HEK293 (cell line): ENCODE measurements at regions not wholly inside any gene's neighbourhood (a gene's known extent, or its start where the extent isn't known, plus 50 kb on each side); places are given as distances from the start of the nearest gene placed in this dataset.

Experiments
- CTCF ChIA-PET: fragments of 350-600 bp; formaldehyde crosslinking; extraction: SDS; loops from one replicate; lab custom pipeline; 2021; ENCODE audit warnings: antibody characterized with exemption; lab: Yijun Ruan, JAX
- POLR2A ChIA-PET: fragments of 300-600 bp; formaldehyde crosslinking; extraction: SDS; loops from one replicate; lab custom pipeline; 2020; ENCODE audit warnings: antibody characterized with exemption, inconsistent platforms; lab: Yijun Ruan, JAX
- H3K27ac ChIP-seq: fragments of 200-500 bp; sonication (Bioruptor generic); 2 replicates; pipeline ENCODE4 v1.5.1; 2014; ENCODE audit warnings: low read depth, low read length, control low read depth, inconsistent platforms; ENCODE audit errors: extremely low read depth
- H3K36me3 ChIP-seq, 2 experiments: fragments of 200-500 bp in 1 of 2; sonication (Bioruptor generic) in 1 of 2; 1 replicate in 1 of 2; 2 replicates in 1 of 2; pipeline ENCODE4 v1.5.1; 2014 to 2017; ENCODE audit warnings: inconsistent platforms in 2 of 2, low read length in 2 of 2; ENCODE audit not compliant: control insufficient read depth in 2 of 2, insufficient read depth in 1 of 2
- H3K4me1 ChIP-seq: fragments of 200-500 bp; sonication (Bioruptor generic); 2 replicates; pipeline ENCODE4 v1.5.1; 2014; ENCODE audit warnings: mild to moderate bottlenecking, low read length, inconsistent platforms; ENCODE audit not compliant: control insufficient read depth, insufficient read depth
- H3K4me3 ChIP-seq: 2 replicates; pipeline ENCODE4 v1.5.1; 2011; ENCODE audit warnings: low read depth, mild to moderate bottlenecking, control low read depth, low read length, moderate library complexity
- H3K9me3 ChIP-seq: fragments of 200-500 bp; sonication (Bioruptor generic); 2 replicates; pipeline ENCODE4 v1.5.1; 2014; ENCODE audit warnings: low read depth, low read length, inconsistent platforms; ENCODE audit not compliant: control insufficient read depth, insufficient read depth
- KLF8 ChIP-seq: fragments of 450-650 bp; formaldehyde crosslinking; IDR thresholded peaks from 2 replicates; pipeline ENCODE4 v1.5.1; 2016; ENCODE audit warnings: missing biosample characterization, missing genetic modification characterization
- MEIS1 ChIP-seq: sonication (generic); formaldehyde crosslinking; IDR thresholded peaks from 2 replicates; pipeline ENCODE4 v1.8.1; 2022; ENCODE audit warnings: missing genetic modification reagents, mild to moderate bottlenecking, borderline replicate concordance
- ZFP41 ChIP-seq: fragments of 450-650 bp; formaldehyde crosslinking; IDR thresholded peaks from 2 replicates; pipeline ENCODE4 v1.5.1; 2016; ENCODE audit warnings: missing biosample characterization, missing genetic modification characterization, borderline replicate concordance
- ZNF10 ChIP-seq: fragments of 450-650 bp; formaldehyde crosslinking; IDR thresholded peaks from 2 replicates; pipeline ENCODE4 v1.5.1; 2017; ENCODE audit warnings: missing biosample characterization, missing genetic modification characterization
- ZNF140 ChIP-seq: fragments of 450-650 bp; formaldehyde crosslinking; IDR thresholded peaks from 2 replicates; pipeline ENCODE4 v1.5.1; 2016; ENCODE audit warnings: missing biosample characterization, missing genetic modification characterization
- ZNF155 ChIP-seq: fragments of 450-650 bp; formaldehyde crosslinking; IDR thresholded peaks from 2 replicates; pipeline ENCODE4 v1.5.1; 2016; ENCODE audit warnings: missing biosample characterization, missing genetic modification characterization
- ZNF239 ChIP-seq: fragments of 450-650 bp; formaldehyde crosslinking; IDR thresholded peaks from 2 replicates; pipeline ENCODE4 v1.5.1; 2016; ENCODE audit warnings: missing biosample characterization, missing genetic modification characterization
- ZNF302 ChIP-seq: fragments of 450-650 bp; formaldehyde crosslinking; IDR thresholded peaks from 2 replicates; pipeline ENCODE4 v1.5.1; 2016; ENCODE audit warnings: missing biosample characterization, missing genetic modification characterization, low read depth
- ZNF404 ChIP-seq: fragments of 450-650 bp; formaldehyde crosslinking; IDR thresholded peaks from 2 replicates; pipeline ENCODE4 v1.5.1; 2017; ENCODE audit warnings: missing biosample characterization, missing genetic modification characterization
- ZNF423 ChIP-seq: fragments of 450-650 bp; formaldehyde crosslinking; IDR thresholded peaks from 2 replicates; pipeline ENCODE4 v1.5.1; 2016; ENCODE audit warnings: missing biosample characterization, missing genetic modification characterization
- ZNF521 ChIP-seq: fragments of 450-650 bp; formaldehyde crosslinking; IDR thresholded peaks from 2 replicates; pipeline ENCODE4 v1.5.1; 2017; ENCODE audit warnings: missing biosample characterization, mild to moderate bottlenecking, missing genetic modification characterization
- ZNF529 ChIP-seq: fragments of 450-650 bp; formaldehyde crosslinking; IDR thresholded peaks from 2 replicates; pipeline ENCODE4 v1.5.1; 2017; ENCODE audit warnings: missing genetic modification characterization, missing biosample characterization; ENCODE audit not compliant: insufficient replicate concordance
- ZNF677 ChIP-seq: fragments of 450-650 bp; IDR thresholded peaks from 2 replicates; pipeline ENCODE4 v1.5.0; 2018; ENCODE audit warnings: missing biosample characterization, mild to moderate bottlenecking, missing genetic modification characterization, moderate library complexity
- ZNF843 ChIP-seq: fragments of 450-650 bp; formaldehyde crosslinking; IDR thresholded peaks from 2 replicates; pipeline ENCODE4 v1.5.1; 2016; ENCODE audit warnings: missing biosample characterization, missing genetic modification characterization
- TF ChIP-seq, protein P1 (sequence below): fragments of 450-650 bp; formaldehyde crosslinking; IDR thresholded peaks from 2 replicates; pipeline ENCODE4 v1.5.1; 2017; ENCODE audit warnings: missing biosample characterization, missing genetic modification characterization
- TF ChIP-seq, protein P2 (sequence below): fragments of 450-650 bp; formaldehyde crosslinking; IDR thresholded peaks from 2 replicates; pipeline ENCODE4 v1.5.1; 2016; ENCODE audit warnings: missing biosample characterization, missing genetic modification characterization
- TF ChIP-seq, protein P3 (sequence below): fragments of 450-650 bp; formaldehyde crosslinking; IDR thresholded peaks from 2 replicates; pipeline ENCODE4 v1.5.0; 2017; ENCODE audit warnings: missing biosample characterization, missing genetic modification characterization, borderline replicate concordance
- TF ChIP-seq, protein P4 (sequence below): fragments of 450-650 bp; formaldehyde crosslinking; IDR thresholded peaks from 2 replicates; pipeline ENCODE4 v1.5.1; 2016; ENCODE audit warnings: missing biosample characterization, missing genetic modification characterization

DNA sequence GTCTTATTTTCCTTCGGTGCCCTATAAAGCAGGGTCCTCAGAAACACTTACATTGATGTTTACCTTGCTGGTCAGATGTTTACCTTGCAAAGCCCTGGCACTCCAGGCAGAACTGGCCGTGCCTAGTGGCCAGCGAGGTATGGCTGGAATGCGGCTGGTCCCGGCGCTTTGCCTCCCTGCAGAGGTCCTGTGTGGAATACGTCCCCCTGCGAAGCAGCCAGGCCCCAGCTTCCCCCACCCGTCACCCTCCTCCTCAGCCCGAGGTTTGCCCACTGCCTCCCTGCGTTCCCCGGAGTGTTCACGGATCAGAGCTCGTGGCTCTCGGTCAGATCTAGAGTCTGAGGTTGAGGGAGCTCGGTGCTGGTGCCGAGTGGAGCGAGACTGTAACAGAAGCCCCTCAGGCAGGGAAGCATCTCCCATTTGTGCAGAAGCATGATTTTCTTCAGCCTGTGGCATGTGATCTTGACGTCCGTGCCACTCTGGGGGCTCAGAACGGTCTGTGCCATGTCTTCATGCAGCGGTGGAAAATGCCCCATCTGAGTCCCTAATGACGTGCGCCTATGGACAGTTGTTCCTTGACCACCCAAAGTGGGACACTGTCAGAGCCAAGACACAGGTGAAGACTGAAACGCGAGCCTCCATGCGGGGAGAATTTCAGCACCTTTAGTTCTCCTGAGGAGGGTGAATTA lies 54.8 kb upstream of the SOX1 start:
- H3K36me3 ChIP-seq: no peaks in the 10 kb centered on the region
- no peaks in the 10 kb centered on the region for H3K9me3 ChIP-seq
- ChIA-PET POLR2A (no interaction called here), CTCF (no interaction called here)
- no peak for TF ChIP-seq ZNF302 (tag by site-specific recombination)
- TF ChIP-seq ZNF677 (tag by site-specific recombination): no peak
- no peak for TF ChIP-seq ZNF529 (tag by site-specific recombination)
- TF ChIP-seq ZNF423 (tag by site-specific recombination): no peak
- no peak for TF ChIP-seq KLF8
- no peak overlapping the region for H3K4me3 ChIP-seq
- H3K27ac ChIP-seq: no peak overlapping the region
- no peaks in the 10 kb centered on the region for H3K4me1 ChIP-seq

DNA sequence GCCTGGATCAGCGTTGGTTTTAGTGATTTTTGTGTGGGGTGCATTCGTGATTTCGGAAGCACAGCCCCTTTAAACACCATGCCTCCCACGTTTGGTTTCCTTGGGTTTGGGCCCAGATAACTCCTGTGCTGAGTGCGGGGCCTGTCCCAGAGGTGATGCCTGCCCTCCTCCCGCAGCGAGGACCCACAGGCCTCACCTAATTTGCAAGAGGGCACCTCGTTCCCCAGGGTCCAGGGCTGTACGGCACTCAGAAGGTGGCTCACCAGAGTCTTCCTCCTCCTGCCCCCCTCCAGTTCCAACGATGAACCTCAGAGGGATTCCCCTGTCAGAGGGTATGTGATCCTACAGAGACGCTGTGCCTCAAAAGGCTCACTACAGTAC lies 54.3 kb upstream of the SOX1 start:
- no peaks in the 10 kb centered on the region for H3K9me3 ChIP-seq
- no peak overlapping the region for H3K27ac ChIP-seq
- ChIA-PET POLR2A (no interaction called here), CTCF (no interaction called here)
- no peaks in the 10 kb centered on the region for H3K36me3 ChIP-seq
- H3K4me1 ChIP-seq: no peaks in the 10 kb centered on the region
- no peak overlapping the region for H3K4me3 ChIP-seq
- no peak for TF ChIP-seq ZFP41 (tag by site-specific recombination)
- no peak for TF ChIP-seq ZNF404 (tag by site-specific recombination)
- TF ChIP-seq, protein P1, sequence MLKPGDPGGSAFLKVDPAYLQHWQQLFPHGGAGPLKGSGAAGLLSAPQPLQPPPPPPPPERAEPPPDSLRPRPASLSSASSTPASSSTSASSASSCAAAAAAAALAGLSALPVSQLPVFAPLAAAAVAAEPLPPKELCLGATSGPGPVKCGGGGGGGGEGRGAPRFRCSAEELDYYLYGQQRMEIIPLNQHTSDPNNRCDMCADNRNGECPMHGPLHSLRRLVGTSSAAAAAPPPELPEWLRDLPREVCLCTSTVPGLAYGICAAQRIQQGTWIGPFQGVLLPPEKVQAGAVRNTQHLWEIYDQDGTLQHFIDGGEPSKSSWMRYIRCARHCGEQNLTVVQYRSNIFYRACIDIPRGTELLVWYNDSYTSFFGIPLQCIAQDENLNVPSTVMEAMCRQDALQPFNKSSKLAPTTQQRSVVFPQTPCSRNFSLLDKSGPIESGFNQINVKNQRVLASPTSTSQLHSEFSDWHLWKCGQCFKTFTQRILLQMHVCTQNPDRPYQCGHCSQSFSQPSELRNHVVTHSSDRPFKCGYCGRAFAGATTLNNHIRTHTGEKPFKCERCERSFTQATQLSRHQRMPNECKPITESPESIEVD (tag by site-specific recombination): no peak
- TF ChIP-seq ZNF521 (tag by site-specific recombination): no peak
- no peak for TF ChIP-seq ZNF10 (tag by site-specific recombination)
- TF ChIP-seq, protein P2, sequence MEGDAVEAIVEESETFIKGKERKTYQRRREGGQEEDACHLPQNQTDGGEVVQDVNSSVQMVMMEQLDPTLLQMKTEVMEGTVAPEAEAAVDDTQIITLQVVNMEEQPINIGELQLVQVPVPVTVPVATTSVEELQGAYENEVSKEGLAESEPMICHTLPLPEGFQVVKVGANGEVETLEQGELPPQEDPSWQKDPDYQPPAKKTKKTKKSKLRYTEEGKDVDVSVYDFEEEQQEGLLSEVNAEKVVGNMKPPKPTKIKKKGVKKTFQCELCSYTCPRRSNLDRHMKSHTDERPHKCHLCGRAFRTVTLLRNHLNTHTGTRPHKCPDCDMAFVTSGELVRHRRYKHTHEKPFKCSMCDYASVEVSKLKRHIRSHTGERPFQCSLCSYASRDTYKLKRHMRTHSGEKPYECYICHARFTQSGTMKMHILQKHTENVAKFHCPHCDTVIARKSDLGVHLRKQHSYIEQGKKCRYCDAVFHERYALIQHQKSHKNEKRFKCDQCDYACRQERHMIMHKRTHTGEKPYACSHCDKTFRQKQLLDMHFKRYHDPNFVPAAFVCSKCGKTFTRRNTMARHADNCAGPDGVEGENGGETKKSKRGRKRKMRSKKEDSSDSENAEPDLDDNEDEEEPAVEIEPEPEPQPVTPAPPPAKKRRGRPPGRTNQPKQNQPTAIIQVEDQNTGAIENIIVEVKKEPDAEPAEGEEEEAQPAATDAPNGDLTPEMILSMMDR (tag by site-specific recombination): no peak
- TF ChIP-seq MEIS1 (CRISPR knock-in tag): no peak
- no peak for TF ChIP-seq ZNF140 (tag by site-specific recombination)
- no peak for TF ChIP-seq ZNF843 (tag by site-specific recombination)
- no peak for TF ChIP-seq ZNF155 (tag by site-specific recombination)
- TF ChIP-seq, protein P3, sequence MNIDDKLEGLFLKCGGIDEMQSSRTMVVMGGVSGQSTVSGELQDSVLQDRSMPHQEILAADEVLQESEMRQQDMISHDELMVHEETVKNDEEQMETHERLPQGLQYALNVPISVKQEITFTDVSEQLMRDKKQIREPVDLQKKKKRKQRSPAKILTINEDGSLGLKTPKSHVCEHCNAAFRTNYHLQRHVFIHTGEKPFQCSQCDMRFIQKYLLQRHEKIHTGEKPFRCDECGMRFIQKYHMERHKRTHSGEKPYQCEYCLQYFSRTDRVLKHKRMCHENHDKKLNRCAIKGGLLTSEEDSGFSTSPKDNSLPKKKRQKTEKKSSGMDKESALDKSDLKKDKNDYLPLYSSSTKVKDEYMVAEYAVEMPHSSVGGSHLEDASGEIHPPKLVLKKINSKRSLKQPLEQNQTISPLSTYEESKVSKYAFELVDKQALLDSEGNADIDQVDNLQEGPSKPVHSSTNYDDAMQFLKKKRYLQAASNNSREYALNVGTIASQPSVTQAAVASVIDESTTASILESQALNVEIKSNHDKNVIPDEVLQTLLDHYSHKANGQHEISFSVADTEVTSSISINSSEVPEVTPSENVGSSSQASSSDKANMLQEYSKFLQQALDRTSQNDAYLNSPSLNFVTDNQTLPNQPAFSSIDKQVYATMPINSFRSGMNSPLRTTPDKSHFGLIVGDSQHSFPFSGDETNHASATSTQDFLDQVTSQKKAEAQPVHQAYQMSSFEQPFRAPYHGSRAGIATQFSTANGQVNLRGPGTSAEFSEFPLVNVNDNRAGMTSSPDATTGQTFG (tag by site-specific recombination): no peak
- no peak for TF ChIP-seq ZNF239
- TF ChIP-seq, protein P4, sequence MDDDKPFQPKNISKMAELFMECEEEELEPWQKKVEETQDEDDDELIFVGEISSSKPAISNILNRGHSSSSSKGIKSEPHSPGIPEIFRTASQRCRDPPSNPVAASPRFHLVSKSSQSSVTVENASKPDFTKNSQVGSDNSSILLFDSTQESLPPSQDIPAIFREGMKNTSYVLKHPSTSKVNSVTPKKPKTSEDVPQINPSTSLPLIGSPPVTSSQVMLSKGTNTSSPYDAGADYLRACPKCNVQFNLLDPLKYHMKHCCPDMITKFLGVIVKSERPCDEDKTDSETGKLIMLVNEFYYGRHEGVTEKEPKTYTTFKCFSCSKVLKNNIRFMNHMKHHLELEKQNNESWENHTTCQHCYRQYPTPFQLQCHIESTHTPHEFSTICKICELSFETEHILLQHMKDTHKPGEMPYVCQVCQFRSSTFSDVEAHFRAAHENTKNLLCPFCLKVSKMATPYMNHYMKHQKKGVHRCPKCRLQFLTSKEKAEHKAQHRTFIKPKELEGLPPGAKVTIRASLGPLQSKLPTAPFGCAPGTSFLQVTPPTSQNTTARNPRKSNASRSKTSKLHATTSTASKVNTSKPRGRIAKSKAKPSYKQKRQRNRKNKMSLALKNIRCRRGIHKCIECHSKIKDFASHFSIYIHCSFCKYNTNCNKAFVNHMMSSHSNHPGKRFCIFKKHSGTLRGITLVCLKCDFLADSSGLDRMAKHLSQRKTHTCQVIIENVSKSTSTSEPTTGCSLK (tag by site-specific recombination): no peak
